Loucy (cell line): ENCODE measurements at regions not wholly inside any gene's neighbourhood (a gene's known extent, or its start where the extent isn't known, plus 50 kb on each side); places are given as distances from the start of the nearest gene placed in this dataset.

Source experiments
- H2AFZ ChIP-seq: fragments of 200-600 bp; sonication (generic); 2 replicates; pipeline ENCODE4 v1.6.0; 2016; ENCODE audit warnings: antibody characterized with exemption, mild to moderate bottlenecking, low read length, moderate library complexity
- H3F3A ChIP-seq: fragments of 200-600 bp; 2 replicates; pipeline ENCODE4 v1.6.0; 2016; ENCODE audit warnings: antibody characterized with exemption, low read depth, mild to moderate bottlenecking
- H3K27me3 ChIP-seq: fragments of 200-600 bp; sonication (generic); 2 replicates; pipeline ENCODE4 v1.6.1; 2014; ENCODE audit warnings: low read length, mild to moderate bottlenecking; ENCODE audit not compliant: insufficient read depth, poor library complexity, severe bottlenecking
- H3K36me3 ChIP-seq: fragments of 200-600 bp; sonication (generic); 2 replicates; pipeline ENCODE4 v1.6.1; 2016; ENCODE audit warnings: low read length; ENCODE audit not compliant: insufficient read depth
- H3K4me1 ChIP-seq: fragments of 200-600 bp; sonication (generic); 2 replicates; pipeline ENCODE4 v1.5.1; 2014; ENCODE audit warnings: low read length, mild to moderate bottlenecking; ENCODE audit not compliant: insufficient read depth, poor library complexity, severe bottlenecking
- H3K4me2 ChIP-seq: fragments of 200-600 bp; sonication (generic); 2 replicates; pipeline ENCODE4 v1.6.0; 2014; ENCODE audit warnings: antibody characterized with exemption, low read length, low read depth, mild to moderate bottlenecking; ENCODE audit not compliant: poor library complexity, severe bottlenecking
- H3K4me3 ChIP-seq: fragments of 200-600 bp; sonication (generic); 2 replicates; pipeline ENCODE4 v1.5.1; 2014; ENCODE audit warnings: low read length, mild to moderate bottlenecking, mixed read lengths; ENCODE audit not compliant: poor library complexity, severe bottlenecking
- H3K79me2 ChIP-seq: fragments of 200-600 bp; sonication (generic); 2 replicates; pipeline ENCODE4 v1.6.1; 2014; ENCODE audit warnings: low read length; ENCODE audit not compliant: insufficient read depth
- H3K9ac ChIP-seq: fragments of 200-600 bp; sonication (generic); 2 replicates; pipeline ENCODE4 v1.6.0; 2014; ENCODE audit warnings: mild to moderate bottlenecking, low read depth, low read length, moderate library complexity; ENCODE audit not compliant: poor library complexity, severe bottlenecking
- H3K9me2 ChIP-seq: fragments of 200-600 bp; sonication (generic); replicated peaks from 2 replicates; pipeline ENCODE4 v1.6.1; 2016; ENCODE audit warnings: low read depth, low read length, mixed read lengths
- H3K9me3 ChIP-seq: fragments of 200-600 bp; sonication (generic); 2 replicates; pipeline ENCODE4 v1.6.1; 2014; ENCODE audit warnings: mild to moderate bottlenecking, antibody characterized with exemption, low read length, low read depth; ENCODE audit not compliant: insufficient read depth
- H4K20me1 ChIP-seq: fragments of 200-600 bp; sonication (generic); 2 replicates; pipeline ENCODE4 v1.6.0; 2014; ENCODE audit warnings: antibody characterized with exemption, low read length, mild to moderate bottlenecking; ENCODE audit not compliant: insufficient read depth, poor library complexity, severe bottlenecking
- CTCF ChIP-seq: fragments of 200-600 bp; sonication (generic); conservative IDR thresholded peaks from 2 replicates; pipeline ENCODE4 v1.5.1; 2014; ENCODE audit warnings: mild to moderate bottlenecking, antibody characterized with exemption, low read length
- EZH2phosphoT487 ChIP-seq: fragments of 200-600 bp; IDR thresholded peaks from 2 replicates; pipeline ENCODE4 v1.6.1; 2018; ENCODE audit warnings: antibody characterized with exemption, mild to moderate bottlenecking, moderate library complexity, borderline replicate concordance

DNA sequence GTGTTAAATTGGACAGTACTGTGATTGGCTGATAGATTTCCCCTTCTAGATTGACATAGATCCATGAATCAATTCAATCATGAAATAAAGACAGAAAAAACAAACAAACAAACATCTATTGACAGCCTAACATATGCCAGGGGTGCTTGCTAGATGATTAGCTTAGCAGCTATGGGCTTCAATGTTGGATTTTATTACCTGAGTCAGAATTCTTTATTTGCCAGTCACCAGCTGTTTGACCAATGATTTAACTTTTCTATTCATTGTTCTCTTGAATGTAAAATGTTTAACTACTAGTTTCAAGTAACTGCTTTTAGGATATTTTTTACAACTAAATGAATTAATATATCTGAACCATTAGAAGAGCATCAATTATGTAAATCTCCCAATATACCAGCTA is 901.3 kb upstream of the CITED2 start:
- Histone ChIP-seq H2AFZ (no peak overlapping the region), H3K79me2 (no peaks in the 10 kb centered on the region), H3K9me2 (no peaks in the 10 kb centered on the region), H3K9ac (no peak overlapping the region), H3K36me3 (no peaks in the 10 kb centered on the region), H3K4me2 (no peak overlapping the region), H3K4me1 (no peaks in the 10 kb centered on the region), H3K4me3 (no peak overlapping the region), H3K27me3 (no peaks in the 10 kb centered on the region), H3F3A (no peaks in the 10 kb centered on the region), H4K20me1 (no peaks in the 10 kb centered on the region), H3K9me3 (no peaks in the 10 kb centered on the region)
- TF ChIP-seq EZH2phosphoT487 = no peak
- TF ChIP-seq CTCF = no peak

GRCh38 chr6:140274548-140274947 is 900.1 kb upstream of the CITED2 start:
- no peaks in the 10 kb centered on the region for H3K9me3 ChIP-seq

GRCh38 chr6:140271759-140272377 is 897.4 kb upstream of the CITED2 start:
- Histone ChIP-seq H3K79me2 (no peaks in the 10 kb centered on the region), H3F3A (no peaks in the 10 kb centered on the region), H3K36me3 (no peaks in the 10 kb centered on the region), H3K9ac (no peak overlapping the region), H3K4me1 (no peaks in the 10 kb centered on the region), H3K27me3 (no peaks in the 10 kb centered on the region), H3K4me2 (no peak overlapping the region), H3K4me3 (no peak overlapping the region), H3K9me3 (no peaks in the 10 kb centered on the region), H2AFZ (no peak overlapping the region), H4K20me1 (no peaks in the 10 kb centered on the region), H3K9me2 (no peaks in the 10 kb centered on the region)
- TF ChIP-seq EZH2phosphoT487 (no peak), CTCF (no peak)

More at GRCh38 chr6:140274548-140274947, 900.1 kb upstream of the CITED2 start:
- Histone ChIP-seq H3K4me2 (no peak overlapping the region), H2AFZ (no peak overlapping the region), H3K79me2 (no peaks in the 10 kb centered on the region), H3K9ac (no peak overlapping the region), H3K4me3 (no peak overlapping the region), H3K4me1 (no peaks in the 10 kb centered on the region), H4K20me1 (no peaks in the 10 kb centered on the region), H3K36me3 (no peaks in the 10 kb centered on the region), H3F3A (no peaks in the 10 kb centered on the region), H3K9me2 (no peaks in the 10 kb centered on the region), H3K27me3 (no peaks in the 10 kb centered on the region)
- TF ChIP-seq CTCF (no peak), EZH2phosphoT487 (no peak)
